ENCODE measurements at regions not wholly inside any gene's neighbourhood (a gene's known extent, or its start where the extent isn't known, plus 50 kb on each side); places are given as distances from the start of the nearest gene placed in this dataset.

DNA sequence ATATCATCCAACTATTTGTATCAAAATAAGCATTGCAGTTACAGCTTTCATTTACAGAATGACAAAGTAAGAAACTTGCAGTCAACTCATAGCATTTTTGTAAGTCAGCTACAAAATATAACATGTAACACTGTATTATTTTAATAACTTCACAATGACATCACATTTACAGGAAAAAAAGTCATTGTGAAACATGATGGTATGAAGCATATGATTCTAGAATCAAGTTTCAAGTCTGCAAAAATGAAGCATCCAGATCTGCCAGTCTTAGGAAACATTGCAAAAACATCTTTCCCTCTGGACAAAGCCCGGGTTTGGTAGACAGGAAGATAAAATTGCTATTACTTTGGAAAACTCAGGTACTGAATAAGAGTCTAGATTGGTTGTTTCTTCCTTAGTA lies 263.9 kb upstream of the NT5E start:
- Histone ChIP-seq H3K4me3 (no peak overlapping the region), H3K9ac (ENCODE audit: low read depth in 2 of 2, low read length in 2 of 2) (no peak overlapping the region), H3K27ac (no peak overlapping the region), H3K4me1 (no peaks in the 10 kb centered on the region), H3K27me3 (no peaks in the 10 kb centered on the region), H3K9me3 (no peaks in the 10 kb centered on the region), H3K36me3 (no peaks in the 10 kb centered on the region)
- DNase-seq, result no peak
- intact Hi-C loops (cut with DNase I), result no loop called here
- TF ChIP-seq, protein P1, sequence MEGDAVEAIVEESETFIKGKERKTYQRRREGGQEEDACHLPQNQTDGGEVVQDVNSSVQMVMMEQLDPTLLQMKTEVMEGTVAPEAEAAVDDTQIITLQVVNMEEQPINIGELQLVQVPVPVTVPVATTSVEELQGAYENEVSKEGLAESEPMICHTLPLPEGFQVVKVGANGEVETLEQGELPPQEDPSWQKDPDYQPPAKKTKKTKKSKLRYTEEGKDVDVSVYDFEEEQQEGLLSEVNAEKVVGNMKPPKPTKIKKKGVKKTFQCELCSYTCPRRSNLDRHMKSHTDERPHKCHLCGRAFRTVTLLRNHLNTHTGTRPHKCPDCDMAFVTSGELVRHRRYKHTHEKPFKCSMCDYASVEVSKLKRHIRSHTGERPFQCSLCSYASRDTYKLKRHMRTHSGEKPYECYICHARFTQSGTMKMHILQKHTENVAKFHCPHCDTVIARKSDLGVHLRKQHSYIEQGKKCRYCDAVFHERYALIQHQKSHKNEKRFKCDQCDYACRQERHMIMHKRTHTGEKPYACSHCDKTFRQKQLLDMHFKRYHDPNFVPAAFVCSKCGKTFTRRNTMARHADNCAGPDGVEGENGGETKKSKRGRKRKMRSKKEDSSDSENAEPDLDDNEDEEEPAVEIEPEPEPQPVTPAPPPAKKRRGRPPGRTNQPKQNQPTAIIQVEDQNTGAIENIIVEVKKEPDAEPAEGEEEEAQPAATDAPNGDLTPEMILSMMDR (IDR thresholded peaks at IDR 0.05), result no peak

DNA sequence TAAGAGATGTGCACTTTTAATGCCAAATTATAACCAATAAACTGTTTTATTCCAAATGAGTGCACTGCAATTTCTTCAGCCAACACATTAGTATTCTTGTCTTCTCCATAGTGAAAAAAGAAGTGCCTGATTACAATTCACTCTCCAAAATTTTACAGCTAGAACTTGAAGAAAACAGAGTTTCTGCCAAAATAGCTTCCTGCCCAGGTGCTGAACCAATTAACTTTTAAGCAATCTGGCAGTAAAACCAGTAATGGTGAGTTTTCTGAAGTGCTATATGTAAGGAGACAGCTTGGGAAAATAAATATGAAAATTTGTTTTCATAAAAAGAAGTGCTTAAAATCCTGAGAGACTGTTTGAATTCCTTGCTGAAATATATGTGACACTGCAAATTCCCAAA lies 266.0 kb upstream of the NT5E start:
- H3K36me3 ChIP-seq, result no peaks in the 10 kb centered on the region
- TF ChIP-seq, protein P1 (IDR thresholded peaks at IDR 0.05), result no peak
- H3K9ac ChIP-seq (ENCODE audit: low read depth in 2 of 2, low read length in 2 of 2), result no peak overlapping the region
- H3K27me3 ChIP-seq, result no peaks in the 10 kb centered on the region
- no peak overlapping the region for H3K4me3 ChIP-seq
- no peak for DNase-seq
- no peaks in the 10 kb centered on the region for H3K4me1 ChIP-seq
- no peaks in the 10 kb centered on the region for H3K9me3 ChIP-seq
- intact Hi-C loops (cut with DNase I), result no loop called here
- no peak overlapping the region for H3K27ac ChIP-seq

DNA sequence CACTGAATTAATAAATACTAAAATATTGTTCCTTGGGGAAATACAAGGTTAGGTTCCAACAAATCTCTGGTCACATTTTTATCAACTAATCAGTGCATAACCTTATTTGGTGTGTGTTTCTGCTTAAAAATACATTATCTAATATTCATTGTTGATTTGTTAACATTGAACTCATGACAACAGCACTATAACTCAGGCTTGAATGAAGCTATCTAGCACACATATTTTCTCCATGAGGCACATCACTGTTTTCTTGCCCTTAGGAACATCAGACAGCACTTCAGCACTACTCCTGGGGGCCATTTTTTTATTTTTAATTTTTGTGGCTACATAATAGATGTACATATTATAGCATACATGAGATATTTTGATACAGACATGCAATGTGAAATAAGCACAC lies 277.2 kb upstream of the NT5E start:
- intact Hi-C loops (cut with DNase I), result no loop called here
- Histone ChIP-seq H3K27ac (no peak overlapping the region), H3K9me3 (no peaks in the 10 kb centered on the region), H3K36me3 (no peaks in the 10 kb centered on the region), H3K4me3 (no peak overlapping the region), H3K4me1 (no peaks in the 10 kb centered on the region), H3K9ac (ENCODE audit: low read depth in 2 of 2, low read length in 2 of 2) (no peak overlapping the region), H3K27me3 (no peaks in the 10 kb centered on the region)
- TF ChIP-seq, protein P1 (IDR thresholded peaks at IDR 0.05), result no peak
- DNase-seq, result no peak

DNA sequence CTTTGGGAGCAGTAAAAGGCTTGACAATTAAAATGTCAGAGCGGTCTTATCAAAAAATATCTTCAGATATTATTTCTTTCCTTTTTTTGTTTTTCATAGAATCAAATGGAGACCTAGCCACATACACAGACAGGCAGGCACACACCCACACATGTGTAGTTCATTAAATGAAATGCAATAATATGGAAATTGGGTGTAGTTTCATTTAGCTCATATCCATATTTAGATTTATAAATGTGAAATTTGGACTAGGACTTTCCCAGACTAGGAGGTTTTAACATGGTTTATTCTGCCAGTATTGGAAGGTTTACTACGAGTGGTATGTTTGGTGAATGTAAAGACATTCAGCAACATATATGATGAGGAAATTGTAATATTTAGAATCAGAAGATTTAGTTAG lies 277.7 kb upstream of the NT5E start:
- H3K9ac ChIP-seq (ENCODE audit: low read depth in 2 of 2, low read length in 2 of 2), result no peak overlapping the region
- intact Hi-C loops (cut with DNase I), result no loop called here
- DNase-seq, result no peak
- no peak overlapping the region for H3K27ac ChIP-seq
- H3K4me3 ChIP-seq, result no peak overlapping the region
- H3K9me3 ChIP-seq, result no peaks in the 10 kb centered on the region
- TF ChIP-seq, protein P1 (IDR thresholded peaks at IDR 0.05), result no peak
- no peaks in the 10 kb centered on the region for H3K27me3 ChIP-seq
- no peaks in the 10 kb centered on the region for H3K4me1 ChIP-seq
- H3K36me3 ChIP-seq, result no peaks in the 10 kb centered on the region

DNA sequence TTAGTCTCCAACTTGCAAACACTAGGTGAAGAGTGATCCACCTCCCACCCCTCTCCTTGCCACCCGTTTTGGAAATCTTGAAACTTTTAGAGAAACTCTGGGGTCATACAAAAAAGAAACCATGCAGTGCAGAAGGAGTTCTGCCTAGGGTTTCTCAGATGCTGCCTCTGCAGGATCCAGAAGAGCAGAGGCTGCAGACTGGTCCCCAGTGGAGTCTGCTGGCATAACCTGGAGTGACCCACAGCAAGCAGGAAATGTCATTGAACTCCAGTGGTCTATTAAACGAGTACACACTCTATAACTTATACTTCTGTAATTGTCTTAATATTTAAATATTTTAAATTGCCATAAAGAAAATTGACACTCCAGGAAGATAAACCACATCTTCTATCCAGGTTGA lies 280.7 kb upstream of the NT5E start:
- intact Hi-C loops (cut with DNase I), result no loop called here
- Histone ChIP-seq H3K27me3 (no peaks in the 10 kb centered on the region), H3K27ac (no peak overlapping the region), H3K36me3 (no peaks in the 10 kb centered on the region), H3K9me3 (no peaks in the 10 kb centered on the region), H3K9ac (ENCODE audit: low read depth in 2 of 2, low read length in 2 of 2) (no peak overlapping the region), H3K4me3 (no peak overlapping the region), H3K4me1 (no peaks in the 10 kb centered on the region)
- TF ChIP-seq, protein P1 (IDR thresholded peaks at IDR 0.05), result no peak
- DNase-seq, result no peak

DNA sequence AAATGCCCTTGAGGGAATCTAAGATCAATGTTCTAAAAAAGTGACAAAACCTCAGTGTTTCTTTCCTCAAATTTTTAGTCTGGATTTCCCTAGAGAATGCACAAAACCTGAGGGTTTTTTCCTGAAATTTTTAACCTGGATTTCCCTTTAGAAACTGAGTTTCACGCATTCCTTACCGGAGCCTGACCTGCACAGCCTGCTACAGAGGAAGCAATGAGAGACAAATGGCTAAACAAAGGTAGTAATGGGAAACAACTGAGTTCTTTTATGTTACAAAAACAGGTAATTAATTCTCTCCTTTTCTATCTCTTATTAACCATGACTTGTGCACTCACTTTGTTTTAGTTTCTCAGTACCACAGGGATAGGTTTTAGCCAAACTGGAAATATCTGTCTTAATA lies 281.7 kb upstream of the NT5E start:
- TF ChIP-seq, protein P1 (IDR thresholded peaks at IDR 0.05), result no peak
- no peaks in the 10 kb centered on the region for H3K27me3 ChIP-seq
- no peak overlapping the region for H3K9ac ChIP-seq (ENCODE audit: low read depth in 2 of 2, low read length in 2 of 2)
- no peaks in the 10 kb centered on the region for H3K36me3 ChIP-seq
- H3K27ac ChIP-seq, result no peak overlapping the region
- no peak overlapping the region for H3K4me3 ChIP-seq
- DNase-seq, result no peak
- intact Hi-C loops (cut with DNase I), result no loop called here
- H3K9me3 ChIP-seq, result no peaks in the 10 kb centered on the region
- H3K4me1 ChIP-seq, result no peaks in the 10 kb centered on the region

Data from colonic mucosa (tissue), 4 donors.